ENCODE measurements at regions not wholly inside any gene's neighbourhood (a gene's known extent, or its start where the extent isn't known, plus 50 kb on each side); places are given as distances from the start of the nearest gene placed in this dataset.

DNA sequence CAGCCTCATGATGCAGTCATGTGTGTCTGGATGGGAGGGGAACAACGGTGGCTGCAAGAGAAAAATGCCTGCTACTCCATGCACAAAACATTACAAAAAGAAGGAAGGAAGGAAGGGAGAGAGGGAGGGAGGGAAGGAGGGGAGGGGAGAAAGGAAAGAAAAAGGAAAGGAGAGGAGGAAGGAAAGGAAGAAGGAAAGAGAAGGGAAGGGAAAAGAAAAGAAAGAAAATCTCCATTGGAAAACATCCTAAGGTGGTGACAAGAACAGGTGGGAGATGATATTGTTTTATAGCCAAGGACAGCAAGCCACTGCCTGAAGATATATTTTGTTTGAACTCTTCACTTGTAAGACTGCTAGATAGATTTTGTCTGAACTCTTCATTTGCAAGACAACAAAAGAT, 171.8 kb upstream of the EGLN3 start:
- H3K36me3 Mint-ChIP-seq (ENCODE audit: low read depth): no peaks in the 10 kb centered on the region
- H3K27me3 Mint-ChIP-seq (ENCODE audit: low read depth): no peaks in the 10 kb centered on the region
- H3K27ac Mint-ChIP-seq: no peak overlapping the region
- intact Hi-C loops (cut with micrococcal nuclease): no loop called here
- no peaks in the 10 kb centered on the region for H3K4me1 Mint-ChIP-seq (ENCODE audit: low read depth)
- no peak overlapping the region for H3K4me3 Mint-ChIP-seq
- no peak for DNase-seq
- H3K9me3 Mint-ChIP-seq: no peaks in the 10 kb centered on the region
- CTCF ChIA-PET: no interaction called here

DNA sequence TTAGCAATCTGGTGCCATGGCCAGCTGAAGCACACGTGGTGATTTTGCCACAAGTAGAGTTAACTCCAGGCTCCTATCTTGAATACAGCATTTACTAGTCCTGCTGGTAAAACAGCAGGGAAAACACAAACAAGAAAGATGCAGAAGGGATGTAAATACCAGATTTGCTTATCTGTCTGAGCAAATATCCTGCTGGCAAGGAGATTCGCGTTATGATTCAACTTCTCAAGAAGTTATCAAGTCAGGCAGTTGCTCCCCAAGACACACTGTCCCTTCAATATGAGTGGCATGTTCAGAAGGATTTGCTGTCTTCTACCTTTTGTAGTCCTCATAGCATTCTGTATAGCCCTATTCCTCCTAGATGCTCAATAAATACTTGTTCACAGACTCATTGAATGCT, 171.2 kb upstream of the EGLN3 start:
- no peaks in the 10 kb centered on the region for H3K27me3 Mint-ChIP-seq (ENCODE audit: low read depth)
- no peaks in the 10 kb centered on the region for H3K9me3 Mint-ChIP-seq
- CTCF ChIA-PET: no interaction called here
- H3K27ac Mint-ChIP-seq: no peak overlapping the region
- no peak overlapping the region for H3K4me3 Mint-ChIP-seq
- H3K4me1 Mint-ChIP-seq (ENCODE audit: low read depth): no peaks in the 10 kb centered on the region
- no peaks in the 10 kb centered on the region for H3K36me3 Mint-ChIP-seq (ENCODE audit: low read depth)
- intact Hi-C loops (cut with micrococcal nuclease): no loop called here
- no peak for DNase-seq

DNA sequence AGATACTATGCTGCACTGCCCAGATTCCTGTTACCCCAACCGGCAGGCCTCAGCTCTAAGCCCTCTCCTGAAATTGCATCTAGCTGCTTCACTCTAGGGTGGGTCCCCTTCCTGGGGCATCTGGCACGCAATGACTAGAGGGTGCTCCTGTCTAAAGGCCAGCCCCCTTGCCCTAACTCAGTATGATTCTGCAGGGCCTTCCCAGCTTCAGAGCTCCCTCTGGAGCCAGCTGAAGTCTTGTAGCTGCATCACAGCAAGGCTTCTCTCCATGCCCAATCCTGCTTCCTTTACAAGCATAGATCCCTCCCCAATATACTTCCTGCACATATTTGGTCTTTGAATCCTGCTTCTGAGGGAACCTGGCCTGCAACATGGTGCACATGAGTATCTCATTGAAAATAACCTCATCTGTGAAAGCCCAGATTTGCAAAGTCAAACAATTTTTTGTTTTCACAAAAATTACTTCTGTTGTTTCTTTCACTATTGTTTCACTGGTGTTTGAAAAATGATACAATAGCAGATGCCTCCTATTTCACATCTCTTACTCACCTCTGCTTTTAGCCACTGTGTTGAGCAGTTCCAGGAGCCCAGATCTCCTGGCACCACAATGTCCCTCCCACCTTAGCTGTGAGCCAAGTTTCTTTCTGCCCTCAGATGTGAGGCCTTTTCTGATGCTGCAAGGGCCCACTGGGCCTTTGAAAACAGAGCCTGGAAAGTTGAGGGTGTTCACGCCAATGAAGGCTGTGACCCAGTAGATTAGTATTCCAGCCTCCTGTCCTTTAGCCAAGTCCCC, 169.5 kb upstream of the EGLN3 start:
- Mint-ChIP-seq H3K4me3 (no peak overlapping the region), H3K36me3 (ENCODE audit: low read depth) (no peaks in the 10 kb centered on the region), H3K9me3 (peaks cover 4% of the 10 kb centered on the region), H3K27me3 (ENCODE audit: low read depth) (no peaks in the 10 kb centered on the region), H3K4me1 (ENCODE audit: low read depth) (no peaks in the 10 kb centered on the region), H3K27ac (no peak overlapping the region)
- no peak for DNase-seq
- intact Hi-C loops (cut with micrococcal nuclease): no loop called here
- CTCF ChIA-PET: no interaction called here

DNA sequence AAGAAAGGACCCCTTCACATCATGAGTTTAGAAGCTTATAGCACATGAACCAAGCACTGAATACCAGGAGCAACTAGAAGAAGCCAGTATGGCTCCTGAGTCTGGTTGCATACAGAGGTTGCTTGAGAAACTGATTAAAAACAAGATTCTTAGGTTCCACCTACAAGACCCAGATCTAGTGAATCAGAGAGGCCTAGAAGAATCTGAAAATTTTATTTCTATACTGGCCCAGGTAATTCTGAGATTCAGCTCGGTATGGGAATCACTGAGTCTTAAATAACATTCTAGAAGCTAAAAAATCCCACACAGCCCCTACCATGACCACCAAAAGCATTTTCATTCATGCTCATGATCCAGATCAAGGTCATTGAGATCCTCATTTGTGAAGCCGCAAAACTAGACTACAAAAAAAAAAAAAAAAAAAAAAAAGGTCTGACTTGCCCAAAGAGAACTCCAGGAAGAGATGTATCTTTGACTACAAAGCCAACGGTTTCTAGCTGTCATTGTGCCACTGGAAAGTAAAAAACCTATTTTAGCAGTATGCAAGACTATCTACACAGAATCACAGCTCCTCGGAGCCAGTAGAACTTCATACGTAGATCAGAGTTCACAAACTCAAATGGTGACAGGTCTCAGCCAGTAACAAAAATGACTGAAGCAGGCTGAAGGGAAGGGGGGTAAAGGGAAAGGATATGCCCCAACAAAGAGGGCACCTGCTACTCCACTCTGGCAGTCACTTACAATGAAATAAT, 168.4 kb upstream of the EGLN3 start:
- Mint-ChIP-seq H3K36me3 (ENCODE audit: low read depth) (no peaks in the 10 kb centered on the region), H3K27me3 (ENCODE audit: low read depth) (peaks cover 5% of the 10 kb centered on the region), H3K4me1 (ENCODE audit: low read depth) (no peaks in the 10 kb centered on the region), H3K27ac (no peak overlapping the region), H3K9me3 (peaks cover 4% of the 10 kb centered on the region), H3K4me3 (no peak overlapping the region)
- CTCF ChIA-PET: no interaction called here
- DNase-seq: no peak
- intact Hi-C loops (cut with micrococcal nuclease): no loop called here

DNA sequence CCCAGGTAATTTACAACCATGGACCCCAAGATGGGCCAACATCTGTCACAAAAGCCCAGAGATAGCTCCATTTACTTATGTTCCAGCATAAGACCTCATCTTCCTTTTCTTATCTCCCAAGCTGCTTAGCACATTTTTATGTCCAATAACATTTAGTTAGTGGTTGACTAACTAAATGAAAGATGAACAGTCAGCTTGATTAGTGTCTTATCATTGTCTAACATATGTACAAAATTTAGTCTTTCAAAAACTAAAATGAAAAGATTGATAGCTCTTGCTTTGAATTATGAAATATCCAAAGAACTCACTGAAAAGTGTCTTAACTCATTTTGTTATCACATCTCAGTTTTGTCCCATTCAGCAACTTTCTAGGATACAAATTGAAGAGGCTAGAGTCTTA, 163.1 kb upstream of the EGLN3 start:
- CTCF ChIA-PET: no interaction called here
- Mint-ChIP-seq H3K4me1 (ENCODE audit: low read depth) (no peaks in the 10 kb centered on the region), H3K9me3 (peaks cover 4% of the 10 kb centered on the region), H3K4me3 (no peak overlapping the region), H3K27me3 (ENCODE audit: low read depth) (peaks cover 5% of the 10 kb centered on the region), H3K36me3 (ENCODE audit: low read depth) (no peaks in the 10 kb centered on the region), H3K27ac (no peak overlapping the region)
- DNase-seq: no peak
- intact Hi-C loops (cut with micrococcal nuclease): no loop called here

GRCh38 chr14:34113005-34113511, 162.2 kb upstream of the EGLN3 start:
- intact Hi-C loops (cut with micrococcal nuclease): no loop called here
- H3K27ac Mint-ChIP-seq: no peak overlapping the region
- H3K4me1 Mint-ChIP-seq (ENCODE audit: low read depth): no peaks in the 10 kb centered on the region
- CTCF ChIA-PET: no interaction called here
- H3K27me3 Mint-ChIP-seq (ENCODE audit: low read depth): peaks cover 5% of the 10 kb centered on the region
- H3K9me3 Mint-ChIP-seq: peaks cover 4% of the 10 kb centered on the region
- no peak for DNase-seq
- no peaks in the 10 kb centered on the region for H3K36me3 Mint-ChIP-seq (ENCODE audit: low read depth)
- no peak overlapping the region for H3K4me3 Mint-ChIP-seq

DNA sequence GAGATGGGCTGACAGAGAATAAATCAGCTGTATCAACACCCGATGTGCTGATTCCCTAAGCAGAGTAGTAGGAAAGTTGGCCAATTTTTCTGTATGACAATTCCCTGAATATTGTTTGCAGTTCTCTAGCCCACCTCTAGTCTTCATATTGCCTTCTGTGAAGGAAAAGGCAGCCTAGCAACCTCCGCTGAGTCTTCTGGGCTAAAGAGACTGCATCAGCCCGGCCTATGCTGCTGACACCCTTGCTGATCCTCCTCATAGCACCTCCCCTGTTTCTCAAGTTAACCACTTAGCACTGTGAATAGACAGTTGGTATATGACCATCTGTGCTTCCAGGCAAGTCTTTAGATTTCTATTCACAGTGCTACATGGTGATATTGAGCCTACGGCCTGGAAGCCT, 161.1 kb upstream of the EGLN3 start:
- peaks cover 5% of the 10 kb centered on the region for H3K27me3 Mint-ChIP-seq (ENCODE audit: low read depth)
- intact Hi-C loops (cut with micrococcal nuclease): no loop called here
- CTCF ChIA-PET: no interaction called here
- peaks cover 4% of the 10 kb centered on the region for H3K9me3 Mint-ChIP-seq
- DNase-seq: no peak
- no peak overlapping the region for H3K27ac Mint-ChIP-seq
- no peaks in the 10 kb centered on the region for H3K4me1 Mint-ChIP-seq (ENCODE audit: low read depth)
- no peaks in the 10 kb centered on the region for H3K36me3 Mint-ChIP-seq (ENCODE audit: low read depth)
- H3K4me3 Mint-ChIP-seq: no peak overlapping the region

- Mint-ChIP-seq H3K4me3 (no peak overlapping the region), H3K36me3 (ENCODE audit: low read depth) (no peaks in the 10 kb centered on the region), H3K27me3 (ENCODE audit: low read depth) (peaks cover 5% of the 10 kb centered on the region), H3K27ac (no peak overlapping the region), H3K9me3 (peaks cover 4% of the 10 kb centered on the region), H3K4me1 (ENCODE audit: low read depth) (no peaks in the 10 kb centered on the region)
- intact Hi-C loops (cut with micrococcal nuclease): no loop called here
- CTCF ChIA-PET: no interaction called here
- no peak for DNase-seq
These were observed 160.6 kb upstream of the EGLN3 start for GRCh38 chr14:34111505-34111904.

DNA sequence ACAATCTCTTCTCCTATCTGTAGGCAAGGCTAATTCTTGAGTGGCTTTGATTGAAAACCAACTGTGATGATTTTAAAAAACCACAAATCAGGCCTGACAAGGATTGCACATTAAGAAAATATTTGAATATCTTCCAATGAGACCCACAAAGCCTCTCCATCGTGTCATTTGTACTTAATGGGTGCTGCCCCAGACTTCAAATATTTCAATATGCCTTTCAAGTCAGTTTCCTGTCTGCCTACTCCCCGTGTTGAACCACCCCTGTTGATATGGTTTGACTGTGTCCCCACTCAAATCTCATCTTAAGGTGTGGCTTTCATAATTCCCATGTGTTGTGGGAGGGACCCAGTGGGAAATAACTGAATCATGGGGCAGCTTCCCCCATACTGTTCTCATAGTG, 159.7 kb upstream of the EGLN3 start:
- intact Hi-C loops (cut with micrococcal nuclease): no loop called here
- Mint-ChIP-seq H3K27me3 (ENCODE audit: low read depth) (peaks cover 5% of the 10 kb centered on the region), H3K27ac (no peak overlapping the region), H3K4me3 (no peak overlapping the region), H3K9me3 (no peaks in the 10 kb centered on the region), H3K36me3 (ENCODE audit: low read depth) (no peaks in the 10 kb centered on the region), H3K4me1 (ENCODE audit: low read depth) (no peaks in the 10 kb centered on the region)
- peak; percentile 12 for DNase-seq
- CTCF ChIA-PET: no interaction called here

GRCh38 chr14:34107441-34107840, 156.6 kb upstream of the EGLN3 start:
- no peak for DNase-seq
- CTCF ChIA-PET: no interaction called here

DNA sequence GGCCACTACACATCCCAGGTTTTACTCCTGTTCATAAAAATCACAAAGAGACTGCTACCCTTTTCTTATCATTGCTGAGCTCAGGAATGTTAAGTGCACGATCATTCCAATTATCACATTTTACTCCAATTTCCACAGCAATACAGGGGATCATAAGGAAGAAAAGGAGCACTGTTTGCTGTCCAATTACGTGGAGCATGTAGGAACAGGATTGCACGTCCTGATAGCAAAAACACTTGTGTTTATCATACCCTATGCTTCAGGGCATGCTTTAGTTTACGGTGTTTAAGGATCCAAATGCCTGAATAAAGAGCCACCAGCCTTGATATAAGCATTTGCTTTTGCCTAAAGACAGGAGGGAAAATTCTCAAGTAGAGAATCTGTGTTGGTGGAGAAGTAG, 155.4 kb upstream of the EGLN3 start:
- no peak overlapping the region for H3K4me3 Mint-ChIP-seq
- H3K9me3 Mint-ChIP-seq: no peaks in the 10 kb centered on the region
- H3K27me3 Mint-ChIP-seq (ENCODE audit: low read depth): no peaks in the 10 kb centered on the region
- DNase-seq: no peak
- H3K4me1 Mint-ChIP-seq (ENCODE audit: low read depth): no peaks in the 10 kb centered on the region
- no peak overlapping the region for H3K27ac Mint-ChIP-seq
- CTCF ChIA-PET: no interaction called here
- H3K36me3 Mint-ChIP-seq (ENCODE audit: low read depth): no peaks in the 10 kb centered on the region
- intact Hi-C loops (cut with micrococcal nuclease): loop anchor here (10.0 kb wide), 1 partner anchor 218 kb away; no protein-coding TSS in a partner anchor

More at GRCh38 chr14:34107441-34107840, 156.6 kb upstream of the EGLN3 start:
- Mint-ChIP-seq H3K36me3 (ENCODE audit: low read depth) (no peaks in the 10 kb centered on the region), H3K27me3 (ENCODE audit: low read depth) (no peaks in the 10 kb centered on the region), H3K27ac (peak overlapping the region; percentile 13), H3K9me3 (no peaks in the 10 kb centered on the region), H3K4me1 (ENCODE audit: low read depth) (no peaks in the 10 kb centered on the region), H3K4me3 (no peak overlapping the region)
- intact Hi-C loops (cut with micrococcal nuclease): loop anchor here (10.0 kb wide), 1 partner anchor 217 kb away; no protein-coding TSS in a partner anchor

DNA sequence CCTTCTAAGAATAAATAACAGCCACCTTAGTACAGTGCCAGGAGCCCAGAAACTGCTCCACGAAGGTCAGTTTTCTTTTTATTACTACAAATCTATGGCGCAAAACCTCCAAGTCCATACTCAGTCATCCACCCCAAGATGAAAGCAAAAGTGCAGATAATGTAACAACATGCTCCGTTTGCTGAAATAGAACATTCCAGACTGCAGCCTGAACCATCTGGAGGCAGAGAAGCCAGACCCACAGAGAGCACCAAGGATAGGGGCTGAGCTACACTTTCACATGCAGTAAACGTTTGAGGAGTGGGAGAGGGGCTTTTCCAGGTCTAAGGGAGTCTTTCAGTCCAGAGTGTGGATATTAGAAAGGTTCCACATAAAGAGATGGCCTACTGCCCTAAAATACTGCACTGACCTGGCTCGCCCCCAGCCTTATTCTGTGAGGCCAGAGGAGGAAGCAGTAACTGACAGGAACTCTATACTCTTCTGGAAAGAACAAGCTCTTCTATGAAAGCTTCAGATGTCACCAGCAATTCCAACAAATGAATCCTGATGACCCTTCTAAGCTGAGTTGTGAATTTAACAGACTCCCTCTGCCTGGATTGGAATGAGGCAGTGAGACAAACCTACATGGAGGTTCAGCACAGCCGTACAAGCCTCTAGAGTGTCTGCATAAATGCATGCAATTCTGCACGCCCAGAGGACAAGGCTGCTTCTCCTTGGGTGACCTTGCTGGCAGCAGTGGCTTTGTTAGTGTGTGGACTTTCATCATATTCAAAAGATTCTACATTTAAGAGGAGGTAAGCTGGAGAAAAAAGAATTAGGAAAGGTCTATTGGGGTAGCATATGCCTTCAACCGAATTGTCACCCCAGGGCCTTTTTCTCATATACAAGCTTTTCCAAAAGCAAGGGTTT, 153.9 kb upstream of the EGLN3 start:
- no peaks in the 10 kb centered on the region for H3K27me3 Mint-ChIP-seq (ENCODE audit: low read depth)
- H3K36me3 Mint-ChIP-seq (ENCODE audit: low read depth): no peaks in the 10 kb centered on the region
- H3K27ac Mint-ChIP-seq: no peak overlapping the region
- intact Hi-C loops (cut with micrococcal nuclease): loop anchor here (10.0 kb wide), 1 partner anchor 220 kb away; no protein-coding TSS in a partner anchor
- H3K4me3 Mint-ChIP-seq: no peak overlapping the region
- CTCF ChIA-PET: no interaction called here
- H3K4me1 Mint-ChIP-seq (ENCODE audit: low read depth): no peaks in the 10 kb centered on the region
- no peaks in the 10 kb centered on the region for H3K9me3 Mint-ChIP-seq
- DNase-seq: no peak
